CMK (cell line): ENCODE measurements at regions not wholly inside any gene's neighbourhood (a gene's known extent, or its start where the extent isn't known, plus 50 kb on each side); places are given as distances from the start of the nearest gene placed in this dataset.

Source experiments
- DNase-seq: peaks from one replicate; pipeline ENCODE4 v3.0.0-alpha.2; 2010; ENCODE audit warnings: low read depth

- no peak for DNase-seq
Observed at GRCh38 chr3:110528305-110529121, 543.1 kb upstream of the NECTIN3 start.

GRCh38 chr3:110530902-110531301 is 540.7 kb upstream of the NECTIN3 start:
- DNase-seq, result no peak

GRCh38 chr3:110533089-110533488 is 538.5 kb upstream of the NECTIN3 start:
- DNase-seq, result no peak

GRCh38 chr3:110542552-110543150 is 529.0 kb upstream of the NECTIN3 start:
- DNase-seq, result no peak

- no peak for DNase-seq
Observed at GRCh38 chr3:110544730-110545129, 526.9 kb upstream of the NECTIN3 start.

GRCh38 chr3:110550511-110550910 is 521.1 kb upstream of the NECTIN3 start:
- DNase-seq, result no peak

- no peak for DNase-seq
Observed at GRCh38 chr3:110562621-110563020, 509.0 kb upstream of the NECTIN3 start.

- no peak for DNase-seq
Observed at GRCh38 chr3:110564674-110565073, 506.9 kb upstream of the NECTIN3 start.

- no peak for DNase-seq
Observed at GRCh38 chr3:110567029-110567428, 504.6 kb upstream of the NECTIN3 start.

GRCh38 chr3:110568246-110568645 is 503.4 kb upstream of the NECTIN3 start:
- no peak for DNase-seq

GRCh38 chr3:110569073-110569472 is 502.5 kb upstream of the NECTIN3 start:
- DNase-seq, result no peak

GRCh38 chr3:110575702-110576101 is 495.9 kb upstream of the NECTIN3 start:
- DNase-seq, result no peak

GRCh38 chr3:110576960-110577359 is 494.7 kb upstream of the NECTIN3 start:
- no peak for DNase-seq

- DNase-seq, result no peak
Observed at GRCh38 chr3:110577854-110578253, 493.8 kb upstream of the NECTIN3 start.

GRCh38 chr3:110579840-110580550 is 491.6 kb upstream of the NECTIN3 start:
- no peak for DNase-seq

GRCh38 chr3:110583373-110583935 is 488.2 kb upstream of the NECTIN3 start:
- no peak for DNase-seq

GRCh38 chr3:110588906-110589305 is 482.7 kb upstream of the NECTIN3 start:
- no peak for DNase-seq

GRCh38 chr3:110589341-110589740 is 482.3 kb upstream of the NECTIN3 start:
- no peak for DNase-seq

- no peak for DNase-seq
Observed at GRCh38 chr3:110593749-110594148, 477.9 kb upstream of the NECTIN3 start.

- no peak for DNase-seq
Observed at GRCh38 chr3:110598847-110599490, 472.6 kb upstream of the NECTIN3 start.

- DNase-seq, result no peak
Observed at GRCh38 chr3:110608566-110608965, 463.1 kb upstream of the NECTIN3 start.

- no peak for DNase-seq
Observed at GRCh38 chr3:110612045-110612444, 459.6 kb upstream of the NECTIN3 start.
